HG03442 (cell line): ENCODE measurements at regions not wholly inside any gene's neighbourhood (a gene's known extent, or its start where the extent isn't known, plus 50 kb on each side); places are given as distances from the start of the nearest gene placed in this dataset.
"Not testable (repeated sequence)": the region's sequence is repeated elsewhere in the genome, so short reads cannot be mapped to it uniquely, and the experiment has no call there.

ENCODE experiments used
- ATAC-seq: cut with Tn5 transposase; IDR thresholded peaks from one replicate; pipeline ENCODE4 v1.9.1; 2021; ENCODE audit warnings: mild to moderate bottlenecking, moderate library complexity; ENCODE audit not compliant: unreplicated experiment

- ATAC-seq: no peak
Observed at GRCh38 chr21:35394634-35395369, 345.7 kb upstream of the RUNX1 start.

- no peak for ATAC-seq
Observed at GRCh38 chr21:35394049-35394448, 344.9 kb upstream of the RUNX1 start.

DNA sequence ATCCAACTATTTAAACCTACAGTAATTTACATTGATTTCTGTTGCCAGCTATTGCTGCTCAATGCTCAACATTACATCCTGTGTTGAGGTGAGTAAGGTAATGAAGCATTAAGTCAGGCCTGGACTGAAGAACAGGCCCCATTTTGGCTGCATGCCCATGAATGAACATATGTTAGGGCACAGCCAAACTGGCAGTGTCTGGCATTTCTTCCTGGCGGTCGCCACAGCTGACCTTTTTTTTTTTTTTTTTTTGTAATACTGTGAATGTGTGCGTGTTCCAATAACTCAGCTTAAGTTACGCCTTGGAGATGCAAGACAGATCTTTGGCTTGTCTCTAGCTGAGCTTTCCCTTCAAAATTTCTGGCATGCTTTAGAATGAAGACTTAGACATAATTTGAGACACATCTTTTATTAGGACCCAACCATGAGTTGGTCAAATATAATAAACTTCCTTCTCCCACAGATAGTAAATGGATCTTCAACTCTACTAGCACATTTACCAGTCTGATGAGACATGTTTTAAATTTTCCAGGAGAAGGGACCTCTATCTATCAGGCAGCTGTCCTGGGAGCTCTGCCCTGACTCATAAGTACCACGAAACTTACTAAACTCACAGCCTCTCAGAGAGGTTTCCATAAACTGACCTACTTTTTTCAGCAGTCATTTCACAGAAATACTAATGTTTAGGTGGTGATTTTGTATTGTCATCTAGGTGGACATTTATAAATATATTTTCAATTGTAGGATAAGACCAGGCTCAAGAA is 341.1 kb upstream of the RUNX1 start:
- ATAC-seq: no peak

GRCh38 chr21:35386491-35387079 is 337.5 kb upstream of the RUNX1 start:
- no peak for ATAC-seq

DNA sequence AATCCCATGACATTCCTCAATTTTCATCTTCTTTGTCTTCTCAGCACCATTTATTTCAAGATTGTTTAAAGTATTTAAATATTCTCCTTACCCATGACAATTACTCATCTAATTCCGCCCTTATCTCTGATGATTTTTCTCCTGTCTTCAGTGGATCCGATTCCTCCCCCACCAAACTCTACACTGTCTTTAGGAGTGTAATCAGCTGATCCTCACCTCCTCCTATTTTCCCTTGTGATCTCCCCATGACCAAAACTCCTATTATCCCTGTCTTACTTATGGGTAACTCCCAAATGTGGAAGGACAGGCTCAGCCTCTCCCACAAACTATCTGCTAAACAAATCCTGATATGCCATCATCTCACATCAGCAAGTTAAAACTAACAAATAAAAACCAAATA is 335.3 kb upstream of the RUNX1 start:
- ATAC-seq: no peak

GRCh38 chr21:35382696-35383095 is 333.6 kb upstream of the RUNX1 start:
- no peak for ATAC-seq

GRCh38 chr21:35381743-35382310 is 332.7 kb upstream of the RUNX1 start:
- ATAC-seq: no peak

GRCh38 chr21:35380304-35380703 is 331.2 kb upstream of the RUNX1 start:
- not testable (repeated sequence) for ATAC-seq

GRCh38 chr21:35378881-35379280 is 329.8 kb upstream of the RUNX1 start:
- ATAC-seq: no peak

DNA sequence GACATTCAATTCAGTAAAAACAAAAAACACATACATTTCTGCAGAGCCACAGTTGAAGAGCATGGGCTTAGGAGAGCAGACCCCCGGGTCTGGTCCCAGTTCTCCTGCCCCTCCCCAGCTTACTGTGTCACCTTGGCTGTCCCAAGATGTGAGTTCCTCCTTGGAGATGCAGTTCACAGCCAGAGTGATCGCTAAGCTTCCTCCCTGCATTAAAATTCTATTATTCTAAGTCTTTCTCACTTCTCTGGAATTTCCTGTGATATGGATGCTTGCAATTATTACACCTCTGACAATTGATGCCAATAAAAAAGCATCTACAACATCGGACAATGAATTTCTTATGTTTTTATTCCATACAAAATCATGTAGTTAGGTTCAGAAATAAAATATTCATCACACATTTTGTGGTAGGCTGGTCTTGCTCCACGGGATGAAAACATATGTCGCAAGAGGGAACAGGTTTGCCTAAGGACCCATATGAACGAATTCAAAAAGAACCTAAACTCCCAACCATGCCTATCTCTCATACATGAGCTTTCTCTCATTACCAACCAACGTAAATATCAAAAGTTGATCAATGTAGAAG is 328.5 kb upstream of the RUNX1 start:
- ATAC-seq: no peak

DNA sequence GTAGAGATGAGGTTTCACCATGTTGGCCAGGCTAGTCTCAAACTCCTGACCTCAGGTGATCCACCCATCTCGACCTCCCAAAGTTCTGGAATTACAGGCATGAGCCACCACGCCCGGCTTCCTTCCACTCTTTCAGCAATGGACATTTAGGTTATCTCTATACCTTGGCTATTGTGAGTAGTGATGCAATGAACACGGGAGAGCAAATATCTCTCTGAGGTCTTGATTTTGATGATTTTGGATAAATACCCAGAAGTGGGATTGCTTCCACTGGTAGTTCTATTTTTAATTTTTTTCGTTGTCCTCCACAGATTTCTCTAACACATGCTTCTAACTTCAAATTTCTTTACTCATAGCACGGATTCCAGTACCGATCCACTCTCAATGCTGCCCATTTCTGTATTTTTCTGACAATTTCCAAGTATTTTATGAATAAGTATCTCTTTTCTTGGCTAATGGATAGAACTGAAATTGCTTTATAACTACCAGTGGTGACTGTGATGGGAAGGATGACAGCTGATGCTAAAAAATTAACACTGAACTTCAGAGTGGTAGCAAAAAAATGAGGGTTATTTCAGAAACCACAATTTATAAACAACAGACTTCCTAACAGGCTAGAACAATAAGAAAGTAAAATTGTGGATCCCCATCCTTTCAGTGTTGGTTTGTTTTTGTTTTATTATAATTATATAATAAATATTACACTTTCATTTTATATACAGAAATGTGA is 327.5 kb upstream of the RUNX1 start:
- ATAC-seq: no peak

GRCh38 chr21:35375115-35375514 is 326.0 kb upstream of the RUNX1 start:
- ATAC-seq: no peak

DNA sequence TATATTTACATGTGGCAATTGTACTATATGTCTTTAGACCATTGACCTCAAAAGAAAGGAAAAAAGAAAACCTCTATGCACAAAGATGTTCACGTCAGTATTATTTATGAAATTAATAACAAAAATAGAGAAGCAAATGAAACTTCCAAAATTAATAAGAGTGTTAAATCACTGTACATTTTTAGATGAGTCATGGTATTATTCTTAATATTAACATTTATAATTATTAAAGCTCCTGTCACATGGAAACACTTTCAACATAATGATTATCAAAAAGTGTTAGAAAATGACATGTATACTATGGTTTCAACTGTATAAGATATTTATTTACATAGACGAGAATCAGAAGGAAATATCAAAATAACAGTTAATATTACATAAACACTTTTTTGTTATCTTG is 324.9 kb upstream of the RUNX1 start:
- no peak for ATAC-seq

- ATAC-seq: no peak
Observed at GRCh38 chr21:35372201-35372600, 323.1 kb upstream of the RUNX1 start.

GRCh38 chr21:35370671-35371070 is 321.6 kb upstream of the RUNX1 start:
- no peak for ATAC-seq

- ATAC-seq: no peak
Observed at GRCh38 chr21:35370071-35370470, 321.0 kb upstream of the RUNX1 start.

- ATAC-seq: no peak
Observed at GRCh38 chr21:35368326-35368725, 319.2 kb upstream of the RUNX1 start.

- ATAC-seq: no peak
Observed at GRCh38 chr21:35367553-35367952, 318.5 kb upstream of the RUNX1 start.

DNA sequence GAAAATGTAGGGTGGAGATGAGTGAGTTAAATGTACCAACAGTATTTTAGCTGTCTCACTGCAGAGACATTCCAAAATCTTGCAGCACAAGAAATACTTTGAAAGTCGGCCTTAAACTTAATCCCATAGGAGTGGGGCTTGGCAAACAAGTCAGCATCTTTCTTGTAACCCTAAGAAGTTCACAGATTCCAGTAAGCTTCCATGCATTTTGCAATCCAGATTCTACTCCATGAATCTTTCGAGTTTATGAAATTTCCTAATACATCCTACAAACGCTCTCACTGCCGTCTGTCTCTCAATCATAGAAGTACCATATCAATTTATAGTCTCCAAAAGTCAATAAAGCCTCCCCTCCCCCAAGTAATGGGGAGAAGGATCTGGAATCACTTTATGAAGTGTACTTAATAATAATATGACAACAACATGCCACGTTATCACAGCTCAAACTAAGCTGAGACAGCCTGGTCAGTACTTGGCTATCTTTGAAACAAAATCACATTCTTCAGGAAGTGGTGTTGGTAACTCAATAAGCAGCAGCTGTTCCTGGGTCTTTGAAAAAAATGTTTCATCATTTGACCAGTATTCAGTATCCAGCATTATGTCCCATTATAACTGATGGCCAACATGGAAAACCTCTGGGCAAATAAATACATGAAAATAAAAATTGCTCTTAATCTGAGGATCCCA is 317.4 kb upstream of the RUNX1 start:
- ATAC-seq: no peak

GRCh38 chr21:35363458-35363857 is 314.4 kb upstream of the RUNX1 start:
- ATAC-seq: no peak
